Naive thymus-derived CD4-positive, alpha-beta T cell (primary cell): ENCODE measurements at regions not wholly inside any gene's neighbourhood (a gene's known extent, or its start where the extent isn't known, plus 50 kb on each side); places are given as distances from the start of the nearest gene placed in this dataset.

Source experiments
- ATAC-seq: fragments of 150-1000 bp; cut with Tn5 transposase; 2 replicates; pipeline ENCODE4 v1.10.0; 2021; ENCODE audit warnings: mild to moderate bottlenecking, moderate library complexity
- CTCF ChIA-PET: fragments of 350-600 bp; sonication (Branson Sonifier 250); formaldehyde crosslinking; loops from one replicate; lab custom pipeline; 2021; ENCODE audit warnings: antibody characterized with exemption; lab: Charles Lee
- POLR2A ChIA-PET: fragments of 350-600 bp; sonication (Branson Sonifier 250); formaldehyde crosslinking; loops from one replicate; lab custom pipeline; 2021; ENCODE audit warnings: antibody characterized with exemption, inconsistent platforms; lab: Charles Lee
- DNase-seq, 9 donors: peaks; one replicate each; pipeline versions ENCODE4 v3.0.0 to v3.0.0-alpha.2; 2020 to 2022; ENCODE audit warnings: mixed read lengths in 1 of 9
- H3K27ac ChIP-seq: one replicate; pipeline ENCODE4 v1.7.0; 2013; ENCODE audit warnings: mild to moderate bottlenecking, low read depth, low read length, moderate library complexity
- H3K27me3 ChIP-seq, 2 donors: one replicate each; pipeline ENCODE4 v1.7.0; 2013; ENCODE audit warnings: low read length in 2 of 2, mild to moderate bottlenecking in 2 of 2, moderate library complexity in 2 of 2; ENCODE audit not compliant: control insufficient read depth in 2 of 2, insufficient read depth in 2 of 2
- H3K36me3 ChIP-seq, 3 experiments: 1 replicate in 2 of 3; 2 replicates in 1 of 3; pipeline ENCODE4 v1.7.0; 2013; ENCODE audit warnings: low read length in 3 of 3, mild to moderate bottlenecking in 3 of 3, moderate library complexity in 1 of 3; ENCODE audit not compliant: insufficient read depth in 3 of 3, control insufficient read depth in 2 of 3
- H3K4me1 ChIP-seq, 2 donors: one replicate each; pipeline ENCODE4 v1.7.0; 2013; ENCODE audit warnings: low read length in 2 of 2, mild to moderate bottlenecking in 2 of 2, moderate library complexity in 1 of 2; ENCODE audit not compliant: control insufficient read depth in 2 of 2, insufficient read depth in 2 of 2
- H3K4me3 ChIP-seq: 2 replicates; pipeline ENCODE4 v1.7.0; 2013; ENCODE audit warnings: mild to moderate bottlenecking, low read length
- H3K9me3 ChIP-seq, 3 experiments: 1 replicate in 2 of 3; 2 replicates in 1 of 3; pipeline ENCODE4 v1.7.0; 2013; ENCODE audit warnings: low read length in 3 of 3; ENCODE audit not compliant: control insufficient read depth in 2 of 3
- H3K27ac Mint-ChIP-seq, 9 donors: one replicate each; pipeline ENCODE4 v1.8.0; 2020 to 2022; ENCODE audit warnings: mixed read lengths in 9 of 9, mild to moderate bottlenecking in 8 of 9, moderate library complexity in 5 of 9, inconsistent platforms in 2 of 9
- H3K27me3 Mint-ChIP-seq, 5 donors: one replicate each; pipeline ENCODE4 v1.8.0; 2021 to 2022; ENCODE audit warnings: mixed read lengths in 5 of 5, mild to moderate bottlenecking in 1 of 5
- H3K36me3 Mint-ChIP-seq, 5 donors: one replicate each; pipeline ENCODE4 v1.8.0; 2020 to 2022; ENCODE audit warnings: mixed read lengths in 5 of 5, mild to moderate bottlenecking in 3 of 5, inconsistent platforms in 1 of 5
- H3K4me1 Mint-ChIP-seq, 7 donors: one replicate each; pipeline ENCODE4 v1.8.0; 2020 to 2022; ENCODE audit warnings: mixed read lengths in 7 of 7, mild to moderate bottlenecking in 3 of 7, inconsistent platforms in 1 of 7
- H3K4me3 Mint-ChIP-seq, 10 donors: one replicate each; pipeline ENCODE4 v1.8.0; 2020 to 2022; ENCODE audit warnings: mild to moderate bottlenecking in 10 of 10, mixed read lengths in 10 of 10, moderate library complexity in 6 of 10, inconsistent platforms in 2 of 10
- H3K9me3 Mint-ChIP-seq, 11 donors: one replicate each; pipeline ENCODE4 v1.8.0; 2020 to 2022; ENCODE audit warnings: mixed read lengths in 11 of 11, mild to moderate bottlenecking in 4 of 11, inconsistent platforms in 1 of 11, moderate library complexity in 1 of 11
- intact Hi-C, 2 donors: fragments of 100-400 bp; cut with micrococcal nuclease; formaldehyde crosslinking; loops; one replicate each; pipeline ENCODE4 v1.15.1; 2023

DNA sequence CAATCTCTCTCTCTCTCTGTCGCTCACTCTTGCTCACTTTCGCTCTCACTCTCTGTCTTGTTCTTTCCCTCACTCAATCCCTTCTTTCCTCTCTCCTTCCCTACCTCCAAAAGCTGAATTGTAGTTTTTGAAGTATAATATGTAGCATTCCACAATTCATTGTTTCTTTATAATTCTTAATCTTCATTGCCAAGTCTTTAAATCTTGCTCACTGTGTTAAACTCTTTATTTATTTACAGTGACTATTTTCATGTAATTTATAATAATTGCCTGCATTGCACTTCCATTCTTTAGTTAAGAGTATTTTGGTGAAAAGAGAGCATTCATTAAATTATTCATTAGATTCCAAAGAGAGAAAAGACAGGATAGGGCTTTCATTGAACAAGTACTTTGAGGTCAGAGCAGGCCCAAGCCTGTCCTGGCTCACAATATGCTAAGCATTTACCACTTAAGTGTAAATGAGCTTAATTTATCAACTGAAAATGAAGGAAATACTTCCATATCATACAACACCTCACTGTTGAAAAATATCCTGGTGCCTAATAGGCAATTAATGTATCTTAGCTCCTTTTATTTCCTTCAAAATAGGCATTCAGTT, 257.4 kb upstream of the SLITRK1 start:
- no peak overlapping the region for H3K27ac ChIP-seq
- H3K27me3 ChIP-seq = no peaks in the 10 kb centered on the region
- ATAC-seq = no peak
- intact Hi-C loops = loop anchor here in 1 of 2 donors (10.0 kb wide), 1 partner anchor 575 kb away; no protein-coding TSS in a partner anchor
- Mint-ChIP-seq H3K27ac (peak overlapping the region in 1 of 9 donors; percentile 11), H3K27me3 (no peaks in the 10 kb centered on the region), H3K36me3 (no peaks in the 10 kb centered on the region), H3K4me3 (peak overlapping the region in 2 of 10 donors; percentile 1 to 14), H3K9me3 (peaks cover 0 to 2% (median 0%) of the 10 kb centered on the region in 11 donors), H3K4me1 (peaks cover 10 to 47% (median 30%) of the 10 kb centered on the region in 7 donors)
- H3K36me3 ChIP-seq = no peaks in the 10 kb centered on the region
- CTCF ChIA-PET = no interaction called here
- no peaks in the 10 kb centered on the region for H3K9me3 ChIP-seq
- H3K4me1 ChIP-seq = peaks cover 16 to 22% of the 10 kb centered on the region in 2 donors
- H3K4me3 ChIP-seq = no peak overlapping the region
- POLR2A ChIA-PET = no interaction called here
- DNase-seq = no peak

DNA sequence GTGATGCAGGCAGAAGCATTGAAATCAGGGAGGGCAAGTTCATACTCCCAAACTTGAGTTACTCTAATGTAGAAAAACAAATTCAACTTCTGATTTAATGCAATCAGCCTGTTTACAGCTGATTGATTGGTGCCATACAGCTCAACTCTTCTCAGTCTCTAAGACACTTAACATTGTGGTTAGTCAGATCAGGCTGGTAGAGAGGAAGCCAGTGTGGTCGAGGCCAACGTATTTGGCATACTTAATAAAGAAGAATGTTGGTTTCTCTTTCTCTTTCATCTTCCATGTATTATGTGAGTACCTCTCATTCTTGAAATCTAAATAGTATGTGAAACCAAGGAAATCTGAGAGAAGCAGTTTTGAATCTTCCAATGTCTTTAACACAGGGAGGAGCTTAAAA, 255.0 kb upstream of the SLITRK1 start:
- peaks cover 10 to 47% (median 30%) of the 10 kb centered on the region in 7 donors for H3K4me1 Mint-ChIP-seq
- peak overlapping the region; percentile 5 to 81 (median 69) for H3K4me3 Mint-ChIP-seq
- ChIA-PET POLR2A (interaction anchor here (0.6 kb wide), 1 partner anchor 196 kb away, joined by 3 read pairs; no protein-coding TSS in a partner anchor), CTCF (no interaction called here)
- no peaks in the 10 kb centered on the region for H3K36me3 Mint-ChIP-seq
- Histone ChIP-seq H3K27me3 (no peaks in the 10 kb centered on the region), H3K4me3 (peak overlapping the region; percentile 33), H3K27ac (peak overlapping the region; percentile 5), H3K4me1 (peaks cover 16 to 22% of the 10 kb centered on the region in 2 donors), H3K9me3 (no peaks in the 10 kb centered on the region), H3K36me3 (no peaks in the 10 kb centered on the region)
- ATAC-seq (peak; percentile 98), DNase-seq (peak in 8 of 9 donors; percentile 28 to 73 (median 56))
- H3K27ac Mint-ChIP-seq = peak overlapping the region; percentile 30 to 83 (median 65)
- intact Hi-C loops = loop anchor here in 1 of 2 donors (10.0 kb wide), 1 partner anchor 578 kb away; no protein-coding TSS in a partner anchor
- no peaks in the 10 kb centered on the region for H3K27me3 Mint-ChIP-seq
- peaks cover 0 to 4% (median 0%) of the 10 kb centered on the region in 11 donors for H3K9me3 Mint-ChIP-seq

DNA sequence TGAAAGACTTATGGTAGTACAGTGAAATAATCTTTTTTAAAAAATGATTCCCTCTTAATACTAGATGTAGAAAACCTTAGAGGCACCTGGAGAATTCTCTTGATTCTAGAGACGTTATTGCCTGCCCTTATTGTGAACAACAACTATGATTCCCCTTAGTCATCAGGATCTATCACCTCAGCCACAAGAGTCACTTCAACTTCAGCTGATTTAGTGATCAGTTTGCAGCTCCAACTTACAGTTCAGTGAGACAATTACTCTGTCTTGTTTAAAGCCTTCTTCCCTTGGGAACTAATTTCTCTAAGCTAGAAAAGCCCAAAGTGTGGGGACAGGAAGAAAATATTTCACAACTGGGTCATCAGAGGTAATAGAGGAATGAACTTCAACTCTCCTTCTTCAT, 254.3 kb upstream of the SLITRK1 start:
- H3K27me3 ChIP-seq = no peaks in the 10 kb centered on the region
- peak overlapping the region in 8 of 10 donors; percentile 1 to 72 (median 62) for H3K4me3 Mint-ChIP-seq
- intact Hi-C loops = loop anchor here in 1 of 2 donors (10.0 kb wide), 1 partner anchor 578 kb away; no protein-coding TSS in a partner anchor
- no peaks in the 10 kb centered on the region for H3K9me3 ChIP-seq
- H3K27me3 Mint-ChIP-seq = no peaks in the 10 kb centered on the region
- ATAC-seq (peak; percentile 34), DNase-seq (no peak)
- CTCF ChIA-PET = no interaction called here
- no peak overlapping the region for H3K27ac ChIP-seq
- POLR2A ChIA-PET = interaction anchor here (0.6 kb wide), 1 partner anchor 197 kb away, joined by 3 read pairs; no protein-coding TSS in a partner anchor
- H3K9me3 Mint-ChIP-seq = peaks cover 0 to 4% (median 0%) of the 10 kb centered on the region in 11 donors
- H3K4me3 ChIP-seq = no peak overlapping the region
- peak overlapping the region; percentile 30 to 83 (median 65) for H3K27ac Mint-ChIP-seq
- no peaks in the 10 kb centered on the region for H3K36me3 ChIP-seq
- H3K4me1 Mint-ChIP-seq = peaks cover 10 to 47% (median 30%) of the 10 kb centered on the region in 7 donors
- H3K36me3 Mint-ChIP-seq = no peaks in the 10 kb centered on the region
- H3K4me1 ChIP-seq = peaks cover 16 to 22% of the 10 kb centered on the region in 2 donors

DNA sequence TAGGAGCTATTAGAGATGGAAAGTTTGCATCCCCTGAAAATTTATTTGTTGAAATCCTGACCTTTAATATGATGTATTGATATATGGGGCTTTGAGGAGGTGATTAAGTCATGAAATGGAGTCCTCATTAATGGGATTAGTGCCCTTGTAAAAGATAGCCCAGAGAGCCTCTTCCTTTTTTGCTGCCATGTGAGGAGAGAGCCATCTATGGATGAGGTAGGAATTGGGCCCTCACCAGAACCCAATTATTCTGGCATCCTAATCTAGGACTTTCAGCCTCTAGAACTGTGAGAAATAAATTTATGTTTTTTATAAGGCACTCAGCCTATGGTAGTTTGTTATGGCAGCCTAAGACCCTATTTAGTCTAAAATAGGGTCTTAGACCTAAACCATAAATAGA, 250.2 kb upstream of the SLITRK1 start:
- CTCF ChIA-PET = no interaction called here
- POLR2A ChIA-PET = no interaction called here
- ATAC-seq = no peak
- DNase-seq = no peak
- Histone ChIP-seq H3K36me3 (no peaks in the 10 kb centered on the region), H3K27me3 (no peaks in the 10 kb centered on the region), H3K4me1 (peaks cover 15 to 16% of the 10 kb centered on the region in 2 donors), H3K9me3 (no peaks in the 10 kb centered on the region), H3K4me3 (no peak overlapping the region), H3K27ac (no peak overlapping the region)
- intact Hi-C loops = loop anchor here in 1 of 2 donors (10.0 kb wide), 1 partner anchor 582 kb away; no protein-coding TSS in a partner anchor
- H3K9me3 Mint-ChIP-seq = peaks cover 0 to 4% (median 0%) of the 10 kb centered on the region in 11 donors
- no peaks in the 10 kb centered on the region for H3K27me3 Mint-ChIP-seq
- H3K4me3 Mint-ChIP-seq = no peak overlapping the region
- no peak overlapping the region for H3K27ac Mint-ChIP-seq
- H3K36me3 Mint-ChIP-seq = no peaks in the 10 kb centered on the region
- H3K4me1 Mint-ChIP-seq = peaks cover 4 to 24% (median 16%) of the 10 kb centered on the region in 7 donors

DNA sequence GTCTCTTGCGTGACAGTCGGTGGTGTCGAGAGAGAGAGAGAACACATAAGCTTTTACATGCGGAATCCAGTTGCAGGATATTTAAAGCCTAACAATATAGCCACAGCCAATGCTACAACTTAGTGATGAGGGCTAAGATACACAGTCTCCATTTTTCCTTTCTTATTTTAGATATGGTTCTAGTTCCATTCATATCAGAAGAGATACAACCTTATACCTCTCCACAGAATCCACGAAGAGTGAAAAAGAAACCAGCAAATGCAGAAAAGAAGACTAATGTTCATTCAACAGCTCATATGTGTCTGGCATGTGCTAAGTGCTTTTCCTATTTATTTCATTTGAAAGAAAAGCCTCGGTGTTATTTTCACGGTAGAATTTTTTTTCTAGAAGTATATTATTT, 249.0 kb upstream of the SLITRK1 start:
- Histone ChIP-seq H3K4me3 (no peak overlapping the region), H3K27ac (no peak overlapping the region), H3K36me3 (no peaks in the 10 kb centered on the region), H3K4me1 (peaks cover 2 to 7% of the 10 kb centered on the region in 2 donors), H3K27me3 (no peaks in the 10 kb centered on the region), H3K9me3 (no peaks in the 10 kb centered on the region)
- ATAC-seq (no peak), DNase-seq (no peak)
- Mint-ChIP-seq H3K27ac (no peak overlapping the region), H3K4me1 (peaks cover 0 to 17% (median 4%) of the 10 kb centered on the region in 7 donors), H3K4me3 (no peak overlapping the region), H3K27me3 (no peaks in the 10 kb centered on the region), H3K36me3 (no peaks in the 10 kb centered on the region), H3K9me3 (peaks cover 0 to 4% (median 0%) of the 10 kb centered on the region in 11 donors)
- intact Hi-C loops = loop anchor here in 1 of 2 donors (10.0 kb wide), 1 partner anchor 584 kb away; no protein-coding TSS in a partner anchor
- POLR2A ChIA-PET = no interaction called here
- CTCF ChIA-PET = no interaction called here

DNA sequence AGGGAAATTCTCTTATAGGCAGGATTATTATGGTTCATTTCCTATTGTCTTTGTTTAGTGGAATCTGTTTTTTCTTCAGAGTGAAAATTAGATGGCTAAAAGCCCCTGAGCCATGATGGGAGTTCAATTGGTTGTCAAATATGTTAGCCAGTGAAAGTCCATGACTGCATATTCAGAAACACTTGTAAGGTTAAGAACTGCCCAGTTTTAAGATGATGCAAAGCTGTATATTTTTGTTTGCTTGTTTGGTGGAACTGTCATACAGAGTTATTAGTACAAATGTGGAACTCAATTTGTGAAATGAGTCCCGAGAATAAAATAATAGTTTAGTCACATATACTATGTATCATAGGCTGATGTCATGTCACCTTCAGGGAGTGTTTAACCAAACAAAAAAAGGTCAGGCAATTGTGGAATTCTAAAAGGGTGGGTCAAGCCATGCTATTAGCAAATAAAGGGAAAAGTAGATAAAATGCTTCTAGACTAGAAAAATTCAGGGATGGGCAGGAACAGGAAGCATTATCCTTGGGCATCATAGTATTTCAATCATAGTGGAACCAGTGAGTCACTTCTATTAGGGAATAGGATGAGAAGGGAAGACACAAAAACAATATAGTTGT, 248.3 kb upstream of the SLITRK1 start:
- Mint-ChIP-seq H3K9me3 (peaks cover 0 to 4% (median 0%) of the 10 kb centered on the region in 11 donors), H3K4me3 (no peak overlapping the region), H3K27ac (no peak overlapping the region), H3K27me3 (no peaks in the 10 kb centered on the region), H3K36me3 (no peaks in the 10 kb centered on the region), H3K4me1 (peaks cover 0 to 10% (median 0%) of the 10 kb centered on the region in 7 donors)
- Histone ChIP-seq H3K27me3 (no peaks in the 10 kb centered on the region), H3K4me3 (no peak overlapping the region), H3K9me3 (no peaks in the 10 kb centered on the region), H3K27ac (no peak overlapping the region), H3K36me3 (no peaks in the 10 kb centered on the region), H3K4me1 (peaks cover 0 to under 1% of the 10 kb centered on the region in 2 donors)
- DNase-seq (no peak), ATAC-seq (no peak)
- CTCF ChIA-PET = no interaction called here
- POLR2A ChIA-PET = no interaction called here
- intact Hi-C loops = loop anchor here in 1 of 2 donors (10.0 kb wide), 1 partner anchor 584 kb away; no protein-coding TSS in a partner anchor
